GM19238 (cell line): ENCODE measurements at regions not wholly inside any gene's neighbourhood (a gene's known extent, or its start where the extent isn't known, plus 50 kb on each side); places are given as distances from the start of the nearest gene placed in this dataset.

Source experiments
- DNase-seq: peaks from one replicate; pipeline ENCODE4 v3.0.0; 2011; ENCODE audit warnings: low spot score; ENCODE audit not compliant: insufficient read length

DNA sequence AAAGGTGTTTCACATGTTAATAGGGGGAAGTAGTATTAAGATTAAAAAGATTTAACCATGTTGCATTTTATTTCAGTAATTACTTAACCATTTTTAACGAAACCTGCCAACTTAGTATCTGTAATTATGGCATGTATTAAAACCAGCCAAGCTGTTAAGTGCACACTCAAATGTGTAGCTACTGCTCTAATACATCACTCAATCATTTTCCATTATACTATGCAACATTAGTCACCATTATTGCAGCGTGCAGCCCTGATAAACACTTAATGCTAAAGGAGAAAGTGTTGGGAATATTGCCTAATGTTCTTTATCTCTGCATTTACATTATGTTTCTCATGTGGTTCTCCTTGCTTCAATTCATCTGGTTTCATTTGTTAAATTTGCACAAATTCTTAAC, 745.9 kb upstream of the FAM98A start:
- no peak for DNase-seq

DNA sequence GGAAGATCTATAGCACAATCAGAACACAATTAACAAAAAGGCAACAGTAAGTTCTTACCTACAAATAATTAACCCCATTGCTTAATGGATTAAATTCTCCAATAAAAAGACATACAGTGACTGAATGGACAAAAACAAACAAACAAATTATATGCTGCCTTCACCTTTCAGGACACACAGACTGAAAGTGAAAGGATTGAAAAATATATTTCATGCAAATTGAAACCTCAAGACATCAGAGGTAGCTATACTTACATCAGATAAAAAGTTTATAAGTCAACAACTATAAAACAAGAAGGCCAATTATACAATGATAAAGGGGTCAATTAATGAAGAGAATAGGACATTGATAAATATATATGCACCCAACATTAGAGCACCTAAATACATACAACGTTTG, 741.2 kb upstream of the FAM98A start:
- no peak for DNase-seq

DNA sequence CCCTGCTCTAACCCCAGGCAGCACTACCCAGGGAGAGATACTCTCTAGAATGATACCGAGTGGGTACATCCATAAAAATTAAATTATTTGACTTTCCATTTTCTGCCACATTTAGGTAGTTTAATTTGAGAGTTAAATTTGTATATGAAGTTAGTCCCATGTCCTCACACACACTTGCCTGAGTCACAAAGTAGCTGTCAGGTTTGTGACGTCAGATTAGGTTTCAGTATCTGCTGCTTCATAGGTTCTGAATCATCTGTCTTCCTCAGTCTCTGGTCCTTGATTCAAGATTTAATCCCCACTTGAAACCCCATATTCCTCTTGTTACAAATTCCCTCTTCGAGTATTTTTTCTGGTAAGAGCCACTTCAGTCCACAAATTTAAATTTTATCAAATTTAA, 738.6 kb upstream of the FAM98A start:
- DNase-seq, result no peak

DNA sequence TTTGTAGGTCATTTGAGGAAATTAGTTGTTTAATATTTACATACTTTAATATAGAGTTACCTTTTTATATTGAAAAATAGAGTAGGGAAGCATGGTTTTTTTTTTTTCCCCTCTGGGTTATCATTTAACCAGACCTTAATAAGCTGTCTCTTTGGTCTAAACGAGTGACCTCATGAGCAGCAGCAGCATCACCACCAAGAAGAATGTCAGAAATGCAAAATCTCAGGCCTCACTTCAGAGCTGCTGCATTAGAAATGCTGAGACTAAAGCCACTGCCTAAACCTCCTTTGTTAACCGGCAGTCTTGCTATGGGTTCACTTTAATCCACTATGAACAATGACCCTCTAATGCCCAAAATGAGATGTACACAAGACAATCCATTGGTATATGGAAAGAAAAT, 733.7 kb upstream of the FAM98A start:
- DNase-seq, result no peak

DNA sequence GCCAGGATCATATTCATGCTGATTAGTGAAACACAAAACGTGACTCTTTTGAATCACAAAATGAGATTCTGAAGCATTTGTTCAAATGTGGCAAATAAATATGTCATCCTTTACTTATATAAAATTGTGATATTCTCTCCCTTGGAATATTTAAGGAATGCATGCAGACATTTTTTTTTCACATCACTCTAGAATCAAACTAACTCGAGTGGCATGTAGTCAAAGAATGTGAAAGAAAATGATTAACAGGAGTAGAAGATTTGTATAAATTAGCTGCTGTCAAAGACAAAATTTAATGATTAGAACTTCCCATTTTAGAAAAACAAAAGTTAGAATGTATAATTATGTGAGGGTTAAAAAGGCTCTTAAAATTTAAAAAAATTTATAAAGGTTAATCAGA, 721.0 kb upstream of the FAM98A start:
- no peak for DNase-seq

DNA sequence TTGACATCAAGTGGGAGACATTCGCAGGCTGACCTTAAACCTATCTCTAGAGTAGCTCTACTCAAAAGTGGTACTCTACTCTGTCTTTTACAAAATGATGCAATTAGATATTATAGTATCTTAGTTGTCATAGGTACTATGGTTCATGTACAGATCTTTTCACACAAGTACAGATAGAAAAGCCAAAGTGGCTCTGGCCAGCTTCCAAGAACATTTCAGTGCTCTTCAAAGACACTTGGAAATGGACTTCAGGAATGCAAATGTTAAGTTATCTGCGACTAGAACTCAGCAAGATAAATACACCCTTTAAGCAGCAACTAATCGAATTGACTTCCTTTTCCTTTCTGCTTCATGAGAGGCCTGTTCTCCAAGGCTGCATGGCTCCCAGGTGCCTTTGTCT, 718.7 kb upstream of the FAM98A start:
- DNase-seq, result no peak

DNA sequence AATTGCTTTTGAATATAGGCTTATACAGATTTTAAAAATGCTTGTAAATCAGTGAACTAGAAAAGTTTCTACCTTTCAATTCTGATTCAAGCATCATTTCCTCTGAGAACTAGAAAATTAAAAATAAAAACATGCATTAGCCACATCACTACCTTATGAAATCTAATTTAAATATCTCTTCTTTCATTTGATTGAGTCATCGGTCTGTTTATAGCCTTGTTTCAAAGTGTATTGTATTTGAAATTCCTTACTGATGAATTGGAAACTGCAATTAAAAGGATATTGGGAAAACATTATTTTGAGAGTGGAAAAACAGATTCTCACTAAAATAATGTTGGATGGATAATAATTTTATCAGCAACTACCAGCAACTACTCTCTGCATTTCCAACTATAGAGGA, 717.7 kb upstream of the FAM98A start:
- no peak for DNase-seq

DNA sequence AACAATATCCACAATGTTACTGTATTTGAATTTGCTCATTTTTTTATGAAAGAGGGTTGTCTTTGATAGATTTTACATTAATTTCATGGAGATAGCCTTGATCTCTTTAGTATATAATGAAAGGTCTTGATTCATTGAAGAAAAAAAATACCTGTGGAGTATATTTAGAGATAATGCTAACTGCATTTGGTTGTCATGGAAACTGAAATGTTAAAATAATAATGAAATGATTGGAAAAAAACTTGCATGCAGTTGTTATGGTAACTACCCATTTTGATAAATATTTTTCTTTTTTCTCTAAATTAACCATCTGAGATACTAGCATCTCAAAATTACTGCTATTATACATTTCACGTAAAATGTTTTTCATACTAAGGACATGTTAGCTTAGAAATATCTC, 712.7 kb upstream of the FAM98A start:
- DNase-seq, result no peak

DNA sequence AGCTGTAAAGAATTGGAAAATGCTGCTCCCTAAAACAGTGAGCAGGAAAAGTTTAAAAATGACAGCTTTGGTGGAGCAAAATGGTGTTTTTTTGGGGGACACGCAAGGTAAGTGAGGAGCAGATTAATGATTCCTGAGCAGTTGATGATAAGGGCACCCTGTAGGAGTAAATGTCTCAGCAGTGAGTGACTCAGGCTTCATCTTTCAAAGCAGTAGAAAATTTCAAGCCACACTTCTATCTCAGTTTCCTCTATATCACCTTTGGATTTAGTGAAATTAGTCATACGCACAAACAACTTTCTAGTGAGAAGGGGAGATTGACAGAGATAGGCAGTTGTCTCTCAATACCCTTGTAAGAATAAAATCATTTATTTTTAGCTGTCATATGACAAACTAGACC, 709.0 kb upstream of the FAM98A start:
- no peak for DNase-seq

DNA sequence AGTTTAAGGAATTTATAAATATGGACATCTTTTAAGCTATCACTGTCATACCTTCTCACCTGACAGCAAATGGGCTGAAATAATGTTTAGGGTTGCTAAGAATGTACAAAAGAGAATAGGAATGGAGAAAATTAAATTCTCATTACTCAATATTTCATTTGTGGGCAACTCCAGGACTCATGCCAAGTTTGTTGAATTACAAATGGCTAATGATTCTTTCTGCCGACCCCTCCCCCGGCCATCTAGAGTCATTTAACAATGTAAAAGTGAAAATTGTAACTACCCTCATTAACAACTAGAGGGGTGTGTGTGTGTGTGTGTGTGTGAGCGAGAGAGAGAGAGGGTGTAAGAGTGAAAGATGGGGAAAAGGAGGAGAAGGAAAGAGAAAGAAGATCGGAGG, 708.5 kb upstream of the FAM98A start:
- no peak for DNase-seq

DNA sequence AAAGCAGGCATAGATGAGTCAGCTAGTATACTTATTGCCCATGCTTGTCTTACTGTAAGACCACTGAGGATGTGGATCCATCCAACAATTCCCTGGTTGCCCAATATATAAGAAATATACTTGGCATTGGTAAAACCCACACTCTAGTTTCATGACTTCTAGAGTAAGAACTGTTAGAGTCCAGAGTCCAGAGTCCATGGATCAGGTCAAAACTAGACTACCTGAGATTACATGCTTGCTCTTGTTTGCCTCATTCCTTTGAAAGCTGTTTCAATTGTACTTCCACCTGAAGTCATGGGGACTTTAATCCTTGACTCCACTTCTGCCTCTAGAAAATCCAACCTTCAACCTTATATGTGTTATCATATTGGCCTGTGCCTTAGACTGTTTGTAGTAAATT, 707.6 kb upstream of the FAM98A start:
- no peak for DNase-seq

DNA sequence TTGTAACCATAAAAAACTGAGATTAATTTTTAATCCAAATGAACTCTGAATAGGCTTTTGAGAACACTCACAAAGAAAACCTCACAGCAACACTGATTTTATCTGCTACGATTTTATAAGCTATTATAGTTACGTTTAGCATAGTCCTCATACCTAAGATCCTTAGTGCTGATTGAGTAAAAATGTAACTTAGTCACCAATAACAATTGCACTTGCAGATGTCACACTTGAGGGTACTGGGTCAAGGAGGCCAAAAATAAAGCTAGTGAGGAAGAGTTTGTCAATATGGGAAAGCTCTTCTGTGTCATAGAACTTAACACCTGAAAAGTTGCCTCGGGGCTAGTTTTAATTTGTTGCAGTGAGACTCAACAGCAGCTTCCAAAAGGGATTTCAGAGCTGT, 706.5 kb upstream of the FAM98A start:
- no peak for DNase-seq

DNA sequence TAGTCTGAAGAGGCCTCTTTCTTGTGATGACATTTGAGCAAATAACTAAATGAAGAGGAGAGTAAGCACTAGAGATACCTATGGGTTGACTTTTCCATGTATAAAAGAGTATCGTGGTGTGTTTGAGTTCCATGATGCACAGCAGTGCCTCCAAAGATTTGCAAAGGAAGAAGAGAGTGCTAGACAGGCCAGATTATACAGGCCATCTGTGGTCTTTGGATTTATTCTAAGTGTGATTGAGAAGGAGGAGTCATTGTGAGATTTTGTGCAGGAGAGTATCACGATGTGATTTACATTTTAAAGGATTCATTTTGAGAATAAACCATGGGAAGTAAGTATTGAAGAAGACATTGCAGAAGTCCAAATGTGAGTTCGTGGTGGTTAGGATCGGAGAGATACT, 695.9 kb upstream of the FAM98A start:
- no peak for DNase-seq

DNA sequence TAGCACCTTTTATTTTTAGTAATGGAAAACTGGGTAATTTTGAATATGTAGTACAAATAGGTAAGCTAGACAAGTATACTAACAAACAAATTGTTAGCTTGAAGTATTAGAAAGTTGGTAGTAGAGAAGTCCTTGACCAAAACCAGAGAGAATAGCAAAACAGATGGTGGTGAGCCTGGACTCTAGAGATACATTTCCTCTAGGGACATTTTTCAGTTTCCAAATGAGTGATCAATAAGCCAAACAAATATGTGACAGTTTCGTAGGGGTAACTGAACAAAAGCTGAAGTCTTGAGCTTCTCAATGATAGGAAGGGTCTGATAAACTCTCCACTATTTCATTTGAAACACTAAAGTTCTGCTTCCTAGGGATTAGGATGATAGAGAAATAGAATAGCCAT, 692.0 kb upstream of the FAM98A start:
- no peak for DNase-seq

DNA sequence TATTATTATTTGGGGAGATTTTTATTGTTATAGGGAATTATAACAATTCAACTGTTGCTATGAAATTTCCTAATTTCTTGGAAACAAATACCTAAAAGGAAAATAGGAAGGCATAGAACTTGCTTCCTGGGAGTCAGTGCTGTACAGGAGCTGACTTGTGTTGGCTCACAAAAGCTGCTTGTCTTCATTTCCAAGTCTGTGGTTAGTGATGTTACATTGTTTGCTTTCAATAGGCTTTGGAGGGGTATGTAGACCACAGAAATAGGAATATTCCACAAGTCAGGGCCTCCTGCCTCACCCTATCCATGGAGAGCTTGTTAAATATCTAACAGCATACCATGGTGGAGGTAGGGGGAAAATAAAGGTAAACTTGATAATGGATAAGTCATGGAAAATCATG, 688.9 kb upstream of the FAM98A start:
- no peak for DNase-seq

DNA sequence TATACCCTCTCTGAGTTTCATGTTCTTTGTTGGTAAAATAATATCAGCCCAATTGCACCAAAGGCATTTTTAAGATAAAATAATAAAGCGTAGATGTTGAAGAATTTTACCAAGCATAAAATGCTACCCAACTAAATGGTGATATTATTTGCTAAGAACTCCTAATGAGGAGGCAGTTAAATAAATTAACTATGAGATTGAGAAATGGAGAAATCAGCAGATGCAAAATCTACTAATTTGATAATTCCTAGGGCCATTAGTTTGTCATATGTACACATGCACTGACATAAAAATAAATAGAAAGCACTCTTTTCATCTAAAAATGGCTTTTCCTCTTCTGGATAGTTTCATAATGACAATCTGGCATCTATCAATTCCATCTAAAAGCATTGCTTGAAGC, 681.5 kb upstream of the FAM98A start:
- DNase-seq, result no peak

DNA sequence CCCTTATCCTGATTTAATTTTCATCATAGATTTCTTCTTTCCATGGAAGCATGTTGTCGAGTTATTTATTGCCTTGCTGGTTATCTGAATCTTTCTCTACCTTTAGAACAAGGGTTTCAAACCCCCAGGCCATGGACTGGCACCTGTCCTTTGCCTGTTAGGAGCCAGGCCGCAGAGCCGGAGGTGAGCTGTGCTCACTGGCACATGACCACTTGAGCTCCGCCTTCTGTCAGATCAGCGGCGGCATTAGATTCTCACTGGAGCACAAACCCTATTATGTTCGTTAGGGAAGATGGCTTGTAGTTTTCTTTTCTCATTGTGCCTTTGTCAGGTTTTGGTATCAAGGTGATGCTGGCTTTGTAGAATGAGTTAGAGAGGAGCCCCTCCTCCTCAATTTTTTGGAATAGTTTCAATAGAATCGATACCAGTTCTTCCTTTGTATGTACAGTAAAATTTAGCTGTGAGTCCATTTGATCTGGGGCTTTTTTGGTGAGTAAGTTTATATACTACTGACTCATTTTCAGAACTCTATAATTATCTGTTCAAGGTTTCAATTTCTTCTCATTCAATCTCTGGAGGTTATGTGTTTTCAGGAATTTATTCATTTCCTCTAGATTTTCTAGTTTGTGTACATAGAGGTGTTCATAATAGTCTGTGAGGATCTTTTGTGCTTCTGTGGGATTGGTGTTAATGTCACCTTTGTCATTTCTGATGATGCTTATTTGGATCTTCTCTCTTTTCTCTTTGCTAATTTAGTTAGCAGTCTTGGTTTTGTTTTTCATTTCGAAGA, 668.0 kb upstream of the FAM98A start:
- no peak for DNase-seq

DNA sequence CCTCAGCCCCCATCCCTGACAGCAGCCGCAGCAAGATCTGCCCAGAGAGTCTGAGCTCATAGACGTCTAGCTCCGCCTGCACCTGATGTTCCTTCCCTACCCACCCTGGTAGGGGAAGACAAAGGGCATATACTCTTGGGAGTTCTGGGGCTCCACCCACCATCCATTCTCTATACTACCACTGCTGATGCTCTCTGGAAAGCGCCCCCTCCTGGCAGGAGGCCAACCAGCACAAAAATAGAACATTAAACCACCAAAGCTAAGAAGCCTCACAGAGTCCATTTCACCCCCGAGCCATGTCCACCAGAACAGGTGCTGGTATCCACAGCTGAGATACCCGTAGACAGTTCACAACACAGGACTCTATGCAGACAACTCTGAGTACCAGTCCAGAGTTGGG, 662.6 kb upstream of the FAM98A start:
- no peak for DNase-seq

DNA sequence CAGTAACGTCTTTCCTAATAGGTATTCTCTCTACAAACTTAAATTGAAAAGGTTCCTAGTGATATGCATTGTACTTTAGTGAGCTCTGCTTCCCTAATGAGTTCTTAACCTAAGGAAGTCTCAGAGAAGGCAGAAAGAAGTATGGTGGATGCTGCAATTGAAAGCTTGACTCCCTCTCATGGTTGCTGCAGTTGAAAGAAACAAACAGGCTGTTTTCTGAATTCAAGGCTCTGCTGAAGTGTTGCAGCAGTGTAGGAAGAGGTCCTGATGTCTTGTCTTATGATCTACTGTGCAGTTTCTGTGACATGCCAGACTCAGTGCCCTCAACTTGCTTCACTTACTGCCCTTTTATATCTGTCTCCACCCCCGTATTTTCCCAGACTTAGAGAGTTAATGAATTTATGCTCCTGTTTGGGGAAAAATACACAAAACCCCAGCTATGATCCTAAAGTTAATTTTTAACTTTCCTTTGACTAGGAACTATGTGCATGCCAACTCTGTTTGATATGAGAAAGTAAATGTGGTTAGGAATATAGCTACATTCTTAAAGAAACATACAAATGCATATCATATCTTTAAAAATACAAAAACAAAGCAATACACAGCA, 655.3 kb upstream of the FAM98A start:
- DNase-seq, result no peak

DNA sequence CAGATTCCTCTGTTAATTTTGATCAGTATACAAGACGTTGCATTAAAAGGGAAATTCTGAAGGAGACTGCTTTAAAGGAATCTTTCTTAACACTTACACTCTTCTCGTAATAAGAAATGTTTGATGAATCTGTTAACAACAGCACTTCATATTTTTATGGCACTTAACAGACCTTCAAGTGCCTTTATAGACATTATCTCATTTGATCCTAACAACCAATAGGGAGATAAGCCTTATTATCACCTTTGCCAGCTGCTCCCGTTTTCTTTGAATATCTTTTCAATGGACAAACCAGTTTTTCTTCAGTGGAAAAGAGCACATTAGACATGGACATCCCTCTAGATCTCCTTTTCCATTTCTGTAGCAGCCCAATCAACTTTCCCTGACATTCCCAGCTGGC, 653.0 kb upstream of the FAM98A start:
- no peak for DNase-seq

DNA sequence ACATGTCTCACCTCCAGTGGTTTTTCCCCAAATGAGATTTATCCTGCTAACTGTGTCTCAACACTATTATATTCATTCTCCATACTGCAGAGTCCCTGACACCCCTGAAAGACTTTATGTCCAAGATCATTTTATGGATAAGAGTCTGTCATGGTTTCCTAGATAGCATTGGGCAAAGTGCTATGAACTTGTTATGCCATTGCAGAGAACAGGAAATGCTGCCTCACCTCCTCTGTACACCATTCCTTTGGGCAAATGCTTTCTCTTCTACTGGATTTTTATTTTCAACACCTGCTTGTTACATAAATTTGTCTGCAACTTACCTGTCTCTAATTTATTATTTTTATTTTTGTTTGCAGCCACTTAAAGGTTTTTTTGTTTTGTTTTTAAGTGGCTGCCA, 652.5 kb upstream of the FAM98A start:
- no peak for DNase-seq

DNA sequence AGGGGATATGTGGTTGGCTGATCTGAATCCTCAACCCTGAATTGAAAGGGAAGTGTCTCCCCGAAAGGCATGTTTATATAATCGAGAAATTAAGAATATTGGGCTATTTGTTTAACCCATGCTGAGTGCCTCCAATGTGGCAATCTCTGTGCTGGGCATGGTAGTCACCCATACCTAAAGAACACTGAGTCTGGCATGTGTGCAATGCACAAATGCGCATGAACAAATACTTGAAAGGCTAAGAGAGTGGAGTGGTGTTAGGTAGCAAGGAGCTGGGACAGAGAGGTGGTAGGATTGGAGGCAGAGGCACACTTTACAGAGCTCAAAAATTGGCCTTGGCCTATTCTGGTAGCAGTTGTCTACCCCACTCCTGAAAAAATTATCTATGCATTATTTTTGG, 645.1 kb upstream of the FAM98A start:
- no peak for DNase-seq

DNA sequence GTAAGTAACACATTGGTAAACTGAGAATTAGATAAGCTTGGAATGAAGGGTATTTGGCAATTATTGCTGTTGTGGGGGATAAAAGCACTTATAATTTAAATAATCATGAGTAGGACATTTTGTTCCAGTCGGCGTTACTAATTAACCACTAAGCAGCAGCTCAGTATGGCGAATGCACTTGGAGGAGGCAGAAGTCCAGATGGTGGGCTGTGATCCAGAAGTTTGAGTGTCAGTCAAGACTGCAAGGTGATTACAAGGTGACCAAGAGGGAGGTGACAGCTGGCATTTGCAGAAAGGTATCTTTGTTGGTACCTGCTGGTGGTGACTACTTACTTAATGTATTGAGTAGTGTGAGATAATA, 643.6 kb upstream of the FAM98A start:
- DNase-seq, result no peak
